ENCODE measurements at regions not wholly inside any gene's neighbourhood (a gene's known extent, or its start where the extent isn't known, plus 50 kb on each side); places are given as distances from the start of the nearest gene placed in this dataset.

DNA sequence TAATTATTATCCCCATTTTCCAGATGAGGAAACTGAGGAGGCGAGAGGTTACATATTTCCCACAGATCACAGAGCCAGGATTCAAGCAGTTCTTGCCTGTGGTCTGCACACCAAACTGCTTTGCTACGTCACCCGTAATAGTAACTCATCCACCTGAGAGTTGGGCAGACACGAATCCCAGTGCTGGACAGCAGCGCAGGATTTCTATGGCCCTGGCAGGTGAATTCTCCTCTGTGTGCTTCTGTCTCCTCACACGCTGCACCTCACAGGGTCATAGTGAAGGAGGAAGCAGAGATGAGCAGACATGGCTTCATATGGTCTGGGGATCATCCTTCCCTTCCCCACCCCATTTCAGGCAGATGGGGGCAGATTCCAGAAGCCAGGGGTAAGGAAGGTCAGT lies 127.0 kb upstream of the LRFN2 start:
- TF ChIP-seq, protein P1, sequence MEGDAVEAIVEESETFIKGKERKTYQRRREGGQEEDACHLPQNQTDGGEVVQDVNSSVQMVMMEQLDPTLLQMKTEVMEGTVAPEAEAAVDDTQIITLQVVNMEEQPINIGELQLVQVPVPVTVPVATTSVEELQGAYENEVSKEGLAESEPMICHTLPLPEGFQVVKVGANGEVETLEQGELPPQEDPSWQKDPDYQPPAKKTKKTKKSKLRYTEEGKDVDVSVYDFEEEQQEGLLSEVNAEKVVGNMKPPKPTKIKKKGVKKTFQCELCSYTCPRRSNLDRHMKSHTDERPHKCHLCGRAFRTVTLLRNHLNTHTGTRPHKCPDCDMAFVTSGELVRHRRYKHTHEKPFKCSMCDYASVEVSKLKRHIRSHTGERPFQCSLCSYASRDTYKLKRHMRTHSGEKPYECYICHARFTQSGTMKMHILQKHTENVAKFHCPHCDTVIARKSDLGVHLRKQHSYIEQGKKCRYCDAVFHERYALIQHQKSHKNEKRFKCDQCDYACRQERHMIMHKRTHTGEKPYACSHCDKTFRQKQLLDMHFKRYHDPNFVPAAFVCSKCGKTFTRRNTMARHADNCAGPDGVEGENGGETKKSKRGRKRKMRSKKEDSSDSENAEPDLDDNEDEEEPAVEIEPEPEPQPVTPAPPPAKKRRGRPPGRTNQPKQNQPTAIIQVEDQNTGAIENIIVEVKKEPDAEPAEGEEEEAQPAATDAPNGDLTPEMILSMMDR (conservative IDR thresholded peaks at IDR 0.05 in 1 of 2, IDR thresholded peaks at IDR 0.05 in 1 of 2; ENCODE audit: low read depth in 1 of 2, low read length in 2 of 2): no peak
- TF ChIP-seq EZH2 (IDR thresholded peaks at IDR 0.05; ENCODE audit: low read length, missing control alignments): no peak

Measured in fibroblast of lung (primary cell).